SK-N-SH (cell line): ENCODE measurements at regions not wholly inside any gene's neighbourhood (a gene's known extent, or its start where the extent isn't known, plus 50 kb on each side); places are given as distances from the start of the nearest gene placed in this dataset.

Experiments used
- CTCF ChIA-PET: fragments of 300-600, 350-600 bp; formaldehyde crosslinking; extraction: SDS; loops from one replicate; lab custom pipeline; 2021; lab: Yijun Ruan, JAX
- POLR2A ChIA-PET: fragments of 350-600 bp; sonication (Branson Sonifier 250); formaldehyde crosslinking; extraction: SDS; loops from one replicate; lab custom pipeline; 2020; ENCODE audit warnings: antibody characterized with exemption, inconsistent platforms; lab: Yijun Ruan, JAX
- DNase-seq: peaks from one replicate; pipeline ENCODE4 v3.0.0; 2012
- H2AFZ ChIP-seq: fragments of 200-600 bp; sonication (generic); 2 replicates; pipeline ENCODE4 v1.8.1; 2016; ENCODE audit warnings: antibody characterized with exemption, mild to moderate bottlenecking, low read depth
- H3F3A ChIP-seq: fragments of 200-600 bp; sonication (generic); replicated peaks from 2 replicates; pipeline ENCODE3; 2016; ENCODE audit warnings: antibody characterized with exemption, mild to moderate bottlenecking; ENCODE audit not compliant: insufficient read depth
- H3K27ac ChIP-seq, 2 experiments: fragments of 200-500 bp in 1 of 2; fragments of 200-600 bp in 1 of 2; sonication (Bioruptor generic) in 1 of 2; sonication (generic), shearing (Covaris generic) in 1 of 2; 2 replicates each; pipeline versions ENCODE4 v1.5.1 to v1.6.1; 2014 to 2016; ENCODE audit warnings: low read depth in 2 of 2, inconsistent platforms in 1 of 2, low read length in 1 of 2, mild to moderate bottlenecking in 1 of 2, mixed read lengths in 1 of 2
- H3K27me3 ChIP-seq: fragments of 200-600 bp; sonication (generic), shearing (Covaris generic); 2 replicates; pipeline ENCODE4 v1.6.1; 2016; ENCODE audit warnings: mixed run types; ENCODE audit not compliant: insufficient read depth
- H3K36me3 ChIP-seq, 2 experiments: fragments of 200-500 bp in 1 of 2; fragments of 200-600 bp in 1 of 2; sonication (Bioruptor generic) in 1 of 2; sonication (generic) in 1 of 2; replicated peaks in 1 of 2; 2 replicates each; pipeline versions ENCODE3 to v1.5.1; 2014 to 2016; ENCODE audit warnings: low read length in 1 of 2, mild to moderate bottlenecking in 1 of 2; ENCODE audit not compliant: insufficient read depth in 2 of 2, control insufficient read depth in 1 of 2
- H3K4me1 ChIP-seq, 2 experiments: fragments of 200-500 bp in 1 of 2; fragments of 200-600 bp in 1 of 2; sonication (Bioruptor generic) in 1 of 2; sonication (generic), shearing (Covaris generic) in 1 of 2; 2 replicates each; pipeline versions ENCODE4 v1.5.1 to v1.6.1; 2014 to 2016; ENCODE audit warnings: low read depth in 1 of 2, low read length in 1 of 2, mixed run types in 1 of 2; ENCODE audit not compliant: insufficient read depth in 2 of 2, control insufficient read depth in 1 of 2
- H3K4me2 ChIP-seq: fragments of 200-600 bp; sonication (generic), shearing (Covaris generic); 2 replicates; pipeline ENCODE4 v1.6.1; 2017; ENCODE audit warnings: mixed run types
- H3K4me3 ChIP-seq, 2 experiments: fragments of 200-500 bp in 1 of 2; fragments of 200-600 bp in 1 of 2; sonication (Bioruptor generic) in 1 of 2; sonication (generic), shearing (Covaris generic) in 1 of 2; 2 replicates each; pipeline versions ENCODE4 v1.5.1 to v1.8.1; 2014 to 2016; ENCODE audit warnings: low read depth in 2 of 2, inconsistent platforms in 1 of 2, low read length in 1 of 2, mild to moderate bottlenecking in 1 of 2, mixed read lengths in 1 of 2, moderate library complexity in 1 of 2
- H3K79me2 ChIP-seq: fragments of 200-600 bp; sonication (generic); 2 replicates; pipeline ENCODE4 v1.8.1; 2017; ENCODE audit warnings: mild to moderate bottlenecking; ENCODE audit not compliant: insufficient read depth
- H3K9ac ChIP-seq: fragments of 200-600 bp; sonication (generic); 2 replicates; pipeline ENCODE4 v1.6.1; 2017; ENCODE audit warnings: mixed run types
- H3K9me2 ChIP-seq: fragments of 200-600 bp; sonication (generic); 2 replicates; pipeline ENCODE4 v1.6.1; 2017; ENCODE audit warnings: mixed run types
- H3K9me3 ChIP-seq: fragments of 200-600 bp; sonication (generic); 2 replicates; pipeline ENCODE4 v1.6.1; 2017; ENCODE audit warnings: mixed run types, mild to moderate bottlenecking, moderate library complexity
- H4K20me1 ChIP-seq: fragments of 200-600 bp; sonication (generic); 2 replicates; pipeline ENCODE4 v1.6.1; 2017; ENCODE audit warnings: mild to moderate bottlenecking, mixed run types; ENCODE audit not compliant: insufficient read depth
- CHD2 ChIP-seq: fragments of 150-350 bp; IDR thresholded peaks from 2 replicates; pipeline ENCODE4 v1.6.1; 2018; ENCODE audit warnings: low read length; ENCODE audit not compliant: partially characterized antibody
- ELF1 ChIP-seq: IDR thresholded peaks from 2 replicates; pipeline ENCODE4 v1.4.0; 2012
- EZH2phosphoT487 ChIP-seq: fragments of 200-600 bp; sonication (generic); IDR thresholded peaks from 2 replicates; pipeline ENCODE4 v1.6.1; 2017; ENCODE audit warnings: low read depth, mixed run types, mild to moderate bottlenecking, antibody characterized with exemption, moderate library complexity, borderline replicate concordance
- FOSL2 ChIP-seq: IDR thresholded peaks from 2 replicates; pipeline ENCODE4 v1.4.0; 2012; ENCODE audit warnings: low read depth, mild to moderate bottlenecking, moderate library complexity, borderline replicate concordance
- FOXJ3 ChIP-seq: sonication (generic); formaldehyde crosslinking; IDR thresholded peaks from 2 replicates; pipeline ENCODE4 v1.5.1; 2020; ENCODE audit warnings: mild to moderate bottlenecking, missing genetic modification reagents
- FOXM1 ChIP-seq: IDR thresholded peaks from 2 replicates; pipeline ENCODE4 v1.4.0; 2012; ENCODE audit warnings: low read depth, mild to moderate bottlenecking
- GABPA ChIP-seq: IDR thresholded peaks from 2 replicates; pipeline ENCODE4 v1.4.0; 2012; ENCODE audit warnings: low read depth, mild to moderate bottlenecking
- JUND ChIP-seq: IDR thresholded peaks from 2 replicates; pipeline ENCODE4 v1.4.0; 2012
- MXI1 ChIP-seq: IDR thresholded peaks from 2 replicates; pipeline ENCODE4 v1.6.1; 2012; ENCODE audit warnings: mild to moderate bottlenecking, low read depth, low read length, improper control_type of control experiment
- NFIC ChIP-seq: IDR thresholded peaks from 2 replicates; pipeline ENCODE4 v1.4.0; 2012; ENCODE audit warnings: borderline replicate concordance
- POLR2AphosphoS5 ChIP-seq: IDR thresholded peaks from 2 replicates; pipeline ENCODE4 v1.6.1; 2012; ENCODE audit warnings: low read depth, low read length
- RFX5 ChIP-seq: IDR thresholded peaks from 2 replicates; pipeline ENCODE4 v1.6.1; 2012; ENCODE audit warnings: mild to moderate bottlenecking, improper control_type of control experiment, low read length
- SIN3A ChIP-seq: IDR thresholded peaks from 2 replicates; pipeline ENCODE4 v1.6.1; 2012; ENCODE audit warnings: low read depth, mild to moderate bottlenecking, low read length, moderate library complexity, borderline replicate concordance
- TCF12 ChIP-seq: IDR thresholded peaks from 2 replicates; pipeline ENCODE4 v1.4.0; 2012
- WGBS: methylation state at CpG from one replicate; pipeline ENCODE4 v1.1.6; 2017; ENCODE audit warnings: low lambda C conversion rate; 5-methylcytosine and 5-hydroxymethylcytosine counted together
- TF ChIP-seq, protein P1 (sequence below): IDR thresholded peaks from 2 replicates; pipeline ENCODE4 v1.4.0; 2012; ENCODE audit warnings: low read depth, borderline replicate concordance
- TF ChIP-seq, protein P2 (sequence below): IDR thresholded peaks from 2 replicates; pipeline ENCODE4 v1.4.0; 2012; ENCODE audit warnings: low read depth
- TF ChIP-seq, protein P3 (sequence below): fragments of 150-350 bp; IDR thresholded peaks from 2 replicates; pipeline ENCODE4 v1.6.1; 2016; ENCODE audit warnings: mild to moderate bottlenecking, low read depth, low read length
- TF ChIP-seq, protein P4 (sequence below): IDR thresholded peaks from 2 replicates; pipeline ENCODE4 v1.4.0; 2012; ENCODE audit warnings: low read depth, borderline replicate concordance
- TF ChIP-seq, protein P5 (sequence below): IDR thresholded peaks from 2 replicates; pipeline ENCODE4 v1.6.1; 2012; ENCODE audit warnings: mild to moderate bottlenecking, low read depth, low read length, moderate library complexity
- TF ChIP-seq, protein P6 (sequence below): fragments of 150-350 bp; IDR thresholded peaks from 2 replicates; pipeline ENCODE4 v1.6.1; 2017; ENCODE audit warnings: antibody characterized with exemption, low read length, low read depth, borderline replicate concordance

DNA sequence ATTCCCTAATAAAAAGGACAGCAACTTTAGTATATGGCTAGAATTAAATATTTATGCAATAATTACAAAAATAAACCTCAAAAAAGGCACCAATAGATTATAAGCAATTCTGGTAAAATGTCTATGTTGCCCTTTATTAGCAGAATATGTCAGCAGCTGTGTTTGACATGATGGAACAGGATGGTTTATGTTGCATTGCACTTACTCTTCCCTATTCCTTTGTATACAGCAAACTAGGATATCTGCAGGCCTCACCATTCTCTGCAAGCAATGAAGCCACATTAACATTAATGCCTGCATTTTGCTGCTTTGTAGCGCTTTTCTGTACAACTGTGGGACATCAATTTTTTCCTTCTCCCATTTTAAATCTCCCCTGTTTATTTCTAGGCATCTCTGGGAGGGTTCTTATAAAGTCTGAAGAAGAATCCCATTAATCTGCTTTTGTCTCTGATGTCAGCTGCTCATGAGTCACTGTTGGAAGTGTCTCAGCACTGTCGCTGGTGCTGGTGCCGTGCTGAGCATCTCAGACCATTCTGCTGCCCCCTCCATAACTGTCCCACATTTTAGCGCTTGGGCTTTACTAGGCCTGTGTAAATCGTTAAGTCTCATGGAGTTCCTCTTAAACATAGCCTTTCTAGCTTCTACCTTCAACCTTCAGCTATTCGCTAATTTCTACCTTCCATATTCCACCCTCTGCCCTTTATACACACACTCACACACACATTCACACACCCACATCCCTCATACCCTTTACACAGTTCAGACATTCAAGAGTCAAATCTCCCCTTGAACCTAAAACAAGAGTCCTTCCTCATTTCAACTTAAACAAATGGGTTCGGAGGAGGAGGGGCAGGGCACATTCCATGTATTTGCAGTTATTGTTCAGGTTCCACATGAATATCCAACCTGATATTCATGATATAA is 64.4 kb upstream of the TRHDE start:
- Histone ChIP-seq H3K4me3 (no peak overlapping the region), H3K9me3 (no peaks in the 10 kb centered on the region), H3K9ac (no peak overlapping the region), H3K4me1 (peaks cover 0 to 5% of the 10 kb centered on the region in 2 experiments; a peak in 1 of 4 replicates), H4K20me1 (no peaks in the 10 kb centered on the region), H3K79me2 (no peaks in the 10 kb centered on the region), H3K4me2 (no peak overlapping the region), H3K27me3 (no peaks in the 10 kb centered on the region), H3K9me2 (no peaks in the 10 kb centered on the region), H2AFZ (no peak overlapping the region), H3K36me3 (no peaks in the 10 kb centered on the region), H3K27ac (no peak overlapping the region), H3F3A (no peaks in the 10 kb centered on the region)
- CTCF ChIA-PET: no interaction called here
- TF ChIP-seq, protein P1, sequence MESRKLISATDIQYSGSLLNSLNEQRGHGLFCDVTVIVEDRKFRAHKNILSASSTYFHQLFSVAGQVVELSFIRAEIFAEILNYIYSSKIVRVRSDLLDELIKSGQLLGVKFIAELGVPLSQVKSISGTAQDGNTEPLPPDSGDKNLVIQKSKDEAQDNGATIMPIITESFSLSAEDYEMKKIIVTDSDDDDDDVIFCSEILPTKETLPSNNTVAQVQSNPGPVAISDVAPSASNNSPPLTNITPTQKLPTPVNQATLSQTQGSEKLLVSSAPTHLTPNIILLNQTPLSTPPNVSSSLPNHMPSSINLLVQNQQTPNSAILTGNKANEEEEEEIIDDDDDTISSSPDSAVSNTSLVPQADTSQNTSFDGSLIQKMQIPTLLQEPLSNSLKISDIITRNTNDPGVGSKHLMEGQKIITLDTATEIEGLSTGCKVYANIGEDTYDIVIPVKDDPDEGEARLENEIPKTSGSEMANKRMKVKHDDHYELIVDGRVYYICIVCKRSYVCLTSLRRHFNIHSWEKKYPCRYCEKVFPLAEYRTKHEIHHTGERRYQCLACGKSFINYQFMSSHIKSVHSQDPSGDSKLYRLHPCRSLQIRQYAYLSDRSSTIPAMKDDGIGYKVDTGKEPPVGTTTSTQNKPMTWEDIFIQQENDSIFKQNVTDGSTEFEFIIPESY: no peak
- no peak for TF ChIP-seq TCF12
- TF ChIP-seq ELF1: no peak
- TF ChIP-seq NFIC: no peak
- TF ChIP-seq SIN3A: no peak
- no peak for TF ChIP-seq MXI1
- TF ChIP-seq POLR2AphosphoS5: no peak
- no peak for TF ChIP-seq RFX5
- TF ChIP-seq, protein P2, sequence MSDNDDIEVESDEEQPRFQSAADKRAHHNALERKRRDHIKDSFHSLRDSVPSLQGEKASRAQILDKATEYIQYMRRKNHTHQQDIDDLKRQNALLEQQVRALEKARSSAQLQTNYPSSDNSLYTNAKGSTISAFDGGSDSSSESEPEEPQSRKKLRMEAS: no peak
- TF ChIP-seq CHD2: no peak
- TF ChIP-seq JUND: no peak
- TF ChIP-seq, protein P3, sequence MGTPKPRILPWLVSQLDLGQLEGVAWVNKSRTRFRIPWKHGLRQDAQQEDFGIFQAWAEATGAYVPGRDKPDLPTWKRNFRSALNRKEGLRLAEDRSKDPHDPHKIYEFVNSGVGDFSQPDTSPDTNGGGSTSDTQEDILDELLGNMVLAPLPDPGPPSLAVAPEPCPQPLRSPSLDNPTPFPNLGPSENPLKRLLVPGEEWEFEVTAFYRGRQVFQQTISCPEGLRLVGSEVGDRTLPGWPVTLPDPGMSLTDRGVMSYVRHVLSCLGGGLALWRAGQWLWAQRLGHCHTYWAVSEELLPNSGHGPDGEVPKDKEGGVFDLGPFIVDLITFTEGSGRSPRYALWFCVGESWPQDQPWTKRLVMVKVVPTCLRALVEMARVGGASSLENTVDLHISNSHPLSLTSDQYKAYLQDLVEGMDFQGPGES: no peak
- no peak for TF ChIP-seq GABPA
- no peak for TF ChIP-seq EZH2phosphoT487
- no peak for TF ChIP-seq FOSL2
- TF ChIP-seq, protein P4, sequence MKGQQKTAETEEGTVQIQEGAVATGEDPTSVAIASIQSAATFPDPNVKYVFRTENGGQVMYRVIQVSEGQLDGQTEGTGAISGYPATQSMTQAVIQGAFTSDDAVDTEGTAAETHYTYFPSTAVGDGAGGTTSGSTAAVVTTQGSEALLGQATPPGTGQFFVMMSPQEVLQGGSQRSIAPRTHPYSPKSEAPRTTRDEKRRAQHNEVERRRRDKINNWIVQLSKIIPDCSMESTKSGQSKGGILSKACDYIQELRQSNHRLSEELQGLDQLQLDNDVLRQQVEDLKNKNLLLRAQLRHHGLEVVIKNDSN: no peak
- TF ChIP-seq FOXM1: no peak
- no peak for TF ChIP-seq FOXJ3 (CRISPR knock-in tag)
- TF ChIP-seq, protein P5, sequence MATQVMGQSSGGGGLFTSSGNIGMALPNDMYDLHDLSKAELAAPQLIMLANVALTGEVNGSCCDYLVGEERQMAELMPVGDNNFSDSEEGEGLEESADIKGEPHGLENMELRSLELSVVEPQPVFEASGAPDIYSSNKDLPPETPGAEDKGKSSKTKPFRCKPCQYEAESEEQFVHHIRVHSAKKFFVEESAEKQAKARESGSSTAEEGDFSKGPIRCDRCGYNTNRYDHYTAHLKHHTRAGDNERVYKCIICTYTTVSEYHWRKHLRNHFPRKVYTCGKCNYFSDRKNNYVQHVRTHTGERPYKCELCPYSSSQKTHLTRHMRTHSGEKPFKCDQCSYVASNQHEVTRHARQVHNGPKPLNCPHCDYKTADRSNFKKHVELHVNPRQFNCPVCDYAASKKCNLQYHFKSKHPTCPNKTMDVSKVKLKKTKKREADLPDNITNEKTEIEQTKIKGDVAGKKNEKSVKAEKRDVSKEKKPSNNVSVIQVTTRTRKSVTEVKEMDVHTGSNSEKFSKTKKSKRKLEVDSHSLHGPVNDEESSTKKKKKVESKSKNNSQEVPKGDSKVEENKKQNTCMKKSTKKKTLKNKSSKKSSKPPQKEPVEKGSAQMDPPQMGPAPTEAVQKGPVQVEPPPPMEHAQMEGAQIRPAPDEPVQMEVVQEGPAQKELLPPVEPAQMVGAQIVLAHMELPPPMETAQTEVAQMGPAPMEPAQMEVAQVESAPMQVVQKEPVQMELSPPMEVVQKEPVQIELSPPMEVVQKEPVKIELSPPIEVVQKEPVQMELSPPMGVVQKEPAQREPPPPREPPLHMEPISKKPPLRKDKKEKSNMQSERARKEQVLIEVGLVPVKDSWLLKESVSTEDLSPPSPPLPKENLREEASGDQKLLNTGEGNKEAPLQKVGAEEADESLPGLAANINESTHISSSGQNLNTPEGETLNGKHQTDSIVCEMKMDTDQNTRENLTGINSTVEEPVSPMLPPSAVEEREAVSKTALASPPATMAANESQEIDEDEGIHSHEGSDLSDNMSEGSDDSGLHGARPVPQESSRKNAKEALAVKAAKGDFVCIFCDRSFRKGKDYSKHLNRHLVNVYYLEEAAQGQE: no peak
- TF ChIP-seq, protein P6, sequence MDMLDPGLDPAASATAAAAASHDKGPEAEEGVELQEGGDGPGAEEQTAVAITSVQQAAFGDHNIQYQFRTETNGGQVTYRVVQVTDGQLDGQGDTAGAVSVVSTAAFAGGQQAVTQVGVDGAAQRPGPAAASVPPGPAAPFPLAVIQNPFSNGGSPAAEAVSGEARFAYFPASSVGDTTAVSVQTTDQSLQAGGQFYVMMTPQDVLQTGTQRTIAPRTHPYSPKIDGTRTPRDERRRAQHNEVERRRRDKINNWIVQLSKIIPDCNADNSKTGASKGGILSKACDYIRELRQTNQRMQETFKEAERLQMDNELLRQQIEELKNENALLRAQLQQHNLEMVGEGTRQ: no peak
- no peak for DNase-seq
- POLR2A ChIA-PET: no interaction called here
- 38% methylated on average over 7 of the region's 7 CpGs for WGBS
